Stomach (tissue), 8 donors: ENCODE measurements at regions not wholly inside any gene's neighbourhood (a gene's known extent, or its start where the extent isn't known, plus 50 kb on each side); places are given as distances from the start of the nearest gene placed in this dataset.

Experiments
- DNase-seq, 2 donors: peaks; one replicate each; pipeline versions ENCODE4 v3.0.0 to v3.0.0-alpha.2; 2013 to 2019
- H3K27ac ChIP-seq, 5 donors: fragments of 200-600 bp in 4 of 5; sonication (generic) in 4 of 5; one replicate each; pipeline ENCODE4 v1.5.1; 2013 to 2019; ENCODE audit warnings: mild to moderate bottlenecking in 1 of 5, moderate library complexity in 1 of 5
- H3K27me3 ChIP-seq, 3 donors: fragments of 200-600 bp; sonication (generic); one replicate each; pipeline ENCODE4 v1.5.1; 2017 to 2019; ENCODE audit warnings: mixed run types in 1 of 3
- H3K36me3 ChIP-seq, 4 donors: fragments of 200-600 bp; sonication (generic); 1 replicate in 3 of 4; 2 replicates in 1 of 4; pipeline ENCODE4 v1.5.1; 2016 to 2019
- H3K4me1 ChIP-seq, 4 donors: fragments of 200-600 bp; sonication (generic); one replicate each; pipeline ENCODE4 v1.5.1; 2016 to 2019
- H3K4me3 ChIP-seq, 4 donors: fragments of 200-600 bp; sonication (generic) in 3 of 4; one replicate each; pipeline ENCODE4 v1.5.1; 2016 to 2019; ENCODE audit warnings: mild to moderate bottlenecking in 1 of 4
- H3K9me3 ChIP-seq, 4 donors: fragments of 200-600 bp; sonication (generic); one replicate each; pipeline ENCODE4 v1.5.1; 2016 to 2019
- EP300 ChIP-seq: sonication (generic); formaldehyde crosslinking; IDR thresholded peaks from one replicate; pipeline ENCODE4 v1.6.1; 2017; ENCODE audit warnings: antibody characterized with exemption
- POLR2A ChIP-seq, 4 donors: fragments of 450-650 bp; IDR thresholded peaks; one replicate each; pipeline ENCODE4 v1.6.1; 2016; ENCODE audit warnings: antibody characterized with exemption in 4 of 4, control low read depth in 2 of 4, mild to moderate bottlenecking in 1 of 4, moderate library complexity in 1 of 4
- POLR2AphosphoS5 ChIP-seq, 3 donors: sonication (generic); formaldehyde crosslinking; IDR thresholded peaks; one replicate each; pipeline ENCODE4 v1.6.1; 2016; ENCODE audit warnings: antibody characterized with exemption in 3 of 3
- WGBS, 5 donors: extraction: QIAGEN DNeasy Blood & Tissue Kit in 3 of 5; methylation state at CpG; one replicate each; pipeline versions ENCODE4 v1.1.5 to v1.1.7; 2013 to 2018; 5-methylcytosine and 5-hydroxymethylcytosine counted together
- intact Hi-C: fragments of 100-400 bp; cut with DNase I; formaldehyde crosslinking; loops from one replicate; pipeline ENCODE4 v1.15.1; 2023; ENCODE audit warnings: low total_unique reads
- TF ChIP-seq, protein P1 (sequence below), 7 experiments: fragments of 450-650 bp in 4 of 7; fragments of 200-600 bp in 3 of 7; sonication (generic) in 3 of 7; IDR thresholded peaks; one replicate each; pipeline ENCODE4 v1.5.1; 2016 to 2019; ENCODE audit warnings: antibody characterized with exemption in 7 of 7, control low read depth in 2 of 7, mild to moderate bottlenecking in 1 of 7
- donor health status: healthy with polysubstance abuse.
- donor health status: Bipolar disorder and iron deficiency.
- donor health status: healthy.

- WGBS, 5 donors = 48 to 71% (median 64%) methylated on average over 4 of the region's 4 CpGs
These were observed 284.1 kb downstream of the SOX9 start for GRCh38 chr17:72404872-72405271.

GRCh38 chr17:72405662-72406230 is 284.9 kb downstream of the SOX9 start:
- H3K27ac ChIP-seq = peak overlapping the region in 1 of 5 donors; percentile 75

More at GRCh38 chr17:72404872-72405271, 284.1 kb downstream of the SOX9 start:
- H3K36me3 ChIP-seq = peaks cover 0 to 4% (median 0%) of the 10 kb centered on the region in 4 donors
- H3K4me1 ChIP-seq = peaks cover 12 to 43% (median 32%) of the 10 kb centered on the region in 4 donors
- no peak overlapping the region for H3K4me3 ChIP-seq
- intact Hi-C loops = no loop called here
- no peak overlapping the region for H3K27ac ChIP-seq
- DNase-seq = no peak
- H3K27me3 ChIP-seq = no peaks in the 10 kb centered on the region
- no peaks in the 10 kb centered on the region for H3K9me3 ChIP-seq
- TF ChIP-seq POLR2AphosphoS5 (IDR thresholded peaks at IDR 0.05) (no peak), EP300 (no peak), POLR2A (IDR thresholded peaks at IDR 0.05) (no peak)
- TF ChIP-seq, protein P1, sequence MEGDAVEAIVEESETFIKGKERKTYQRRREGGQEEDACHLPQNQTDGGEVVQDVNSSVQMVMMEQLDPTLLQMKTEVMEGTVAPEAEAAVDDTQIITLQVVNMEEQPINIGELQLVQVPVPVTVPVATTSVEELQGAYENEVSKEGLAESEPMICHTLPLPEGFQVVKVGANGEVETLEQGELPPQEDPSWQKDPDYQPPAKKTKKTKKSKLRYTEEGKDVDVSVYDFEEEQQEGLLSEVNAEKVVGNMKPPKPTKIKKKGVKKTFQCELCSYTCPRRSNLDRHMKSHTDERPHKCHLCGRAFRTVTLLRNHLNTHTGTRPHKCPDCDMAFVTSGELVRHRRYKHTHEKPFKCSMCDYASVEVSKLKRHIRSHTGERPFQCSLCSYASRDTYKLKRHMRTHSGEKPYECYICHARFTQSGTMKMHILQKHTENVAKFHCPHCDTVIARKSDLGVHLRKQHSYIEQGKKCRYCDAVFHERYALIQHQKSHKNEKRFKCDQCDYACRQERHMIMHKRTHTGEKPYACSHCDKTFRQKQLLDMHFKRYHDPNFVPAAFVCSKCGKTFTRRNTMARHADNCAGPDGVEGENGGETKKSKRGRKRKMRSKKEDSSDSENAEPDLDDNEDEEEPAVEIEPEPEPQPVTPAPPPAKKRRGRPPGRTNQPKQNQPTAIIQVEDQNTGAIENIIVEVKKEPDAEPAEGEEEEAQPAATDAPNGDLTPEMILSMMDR (IDR thresholded peaks at IDR 0.05) = no peak

DNA sequence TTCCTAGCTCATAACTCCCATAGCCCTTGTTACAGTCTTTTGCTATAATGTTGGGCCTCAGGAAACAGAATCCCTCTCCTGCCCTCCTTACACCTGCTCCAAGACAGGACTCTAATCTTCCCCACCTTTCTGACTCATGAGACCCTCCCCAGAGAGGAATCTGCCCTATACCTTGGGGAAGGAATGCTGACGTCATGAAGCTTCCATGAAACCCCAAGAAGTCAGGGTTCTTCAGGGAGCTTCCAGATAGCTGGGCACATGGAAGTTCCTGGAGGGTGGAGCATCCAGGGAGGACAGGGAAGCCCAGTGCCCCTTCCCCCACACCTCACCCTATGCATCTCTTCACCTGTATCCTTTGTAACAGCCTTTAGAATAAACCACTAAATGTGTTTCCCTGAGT is 285.7 kb downstream of the SOX9 start:
- Histone ChIP-seq H3K4me1 (peaks cover 12 to 36% (median 26%) of the 10 kb centered on the region in 4 donors), H3K9me3 (no peaks in the 10 kb centered on the region), H3K27ac (peak overlapping the region; percentile 43 to 75 (median 70)), H3K4me3 (no peak overlapping the region), H3K27me3 (no peaks in the 10 kb centered on the region), H3K36me3 (peaks cover 0 to 4% (median 0%) of the 10 kb centered on the region in 4 donors)
- TF ChIP-seq POLR2A (IDR thresholded peaks at IDR 0.05) (no peak), POLR2AphosphoS5 (IDR thresholded peaks at IDR 0.05) (no peak), EP300 (no peak)
- TF ChIP-seq, protein P1 (IDR thresholded peaks at IDR 0.05) = no peak
- intact Hi-C loops = no loop called here
- DNase-seq = no peak
- WGBS, 5 donors = 80 to 100% (median 88%) methylated on average over 1 of the region's 1 CpG

More at GRCh38 chr17:72405662-72406230, 284.9 kb downstream of the SOX9 start:
- TF ChIP-seq POLR2AphosphoS5 (IDR thresholded peaks at IDR 0.05) (no peak), EP300 (no peak), POLR2A (IDR thresholded peaks at IDR 0.05) (no peak)
- TF ChIP-seq, protein P1 (IDR thresholded peaks at IDR 0.05) = no peak
- Histone ChIP-seq H3K9me3 (no peaks in the 10 kb centered on the region), H3K36me3 (peaks cover 0 to 4% (median 0%) of the 10 kb centered on the region in 4 donors), H3K4me1 (peaks cover 12 to 41% (median 28%) of the 10 kb centered on the region in 4 donors), H3K4me3 (no peak overlapping the region), H3K27me3 (no peaks in the 10 kb centered on the region)
- 85 to 94% (median 87%) methylated on average over 6 of the region's 6 CpGs for WGBS, 5 donors
- intact Hi-C loops = no loop called here
- DNase-seq = no peak

DNA sequence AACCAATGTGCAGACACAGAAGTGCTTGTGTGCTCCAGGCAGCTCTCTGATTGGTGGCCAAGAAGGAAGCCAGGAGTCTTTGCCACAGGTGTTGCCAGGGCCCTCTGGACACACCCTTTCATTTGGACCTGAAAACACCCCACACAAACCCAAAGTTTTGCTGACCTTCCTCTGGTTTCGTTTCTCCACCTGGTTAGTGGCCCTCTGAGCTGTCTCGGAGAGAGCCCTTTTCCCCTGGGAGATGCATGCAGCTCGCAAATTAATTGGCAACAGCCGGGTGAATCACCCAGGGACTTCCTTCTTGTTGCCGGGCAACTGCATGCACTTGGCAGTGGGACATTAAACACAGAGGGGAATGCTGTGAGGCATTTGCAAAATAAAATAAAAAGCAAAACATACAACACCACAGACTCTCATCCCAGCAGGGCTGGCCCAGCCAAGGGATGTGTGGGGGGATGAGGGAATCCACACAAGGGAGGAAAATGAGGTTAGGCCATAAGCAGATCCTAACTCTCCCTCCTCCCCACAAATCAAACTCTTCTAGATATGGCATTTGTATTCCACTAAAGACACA is 286.6 kb downstream of the SOX9 start:
- intact Hi-C loops = no loop called here
- Histone ChIP-seq H3K27ac (peak overlapping the region; percentile 43 to 75 (median 70)), H3K4me1 (peaks cover 12 to 37% (median 33%) of the 10 kb centered on the region in 4 donors), H3K27me3 (no peaks in the 10 kb centered on the region), H3K36me3 (peaks cover 0 to 4% (median 0%) of the 10 kb centered on the region in 4 donors), H3K9me3 (no peaks in the 10 kb centered on the region), H3K4me3 (no peak overlapping the region)
- WGBS, 5 donors = 5 to 14% (median 11%) methylated on average over 5 of the region's 5 CpGs
- DNase-seq = peak; percentile 81 to 92
- TF ChIP-seq POLR2AphosphoS5 (IDR thresholded peaks at IDR 0.05) (peak in 2 of 3 donors; percentile 42 to 79), EP300 (no peak)

GRCh38 chr17:72407931-72408330 is 287.1 kb downstream of the SOX9 start:
- peaks cover 12 to 41% (median 36%) of the 10 kb centered on the region in 4 donors for H3K4me1 ChIP-seq
- 73 to 83% (median 77%) methylated on average over 4 of the region's 4 CpGs for WGBS, 5 donors
- H3K27me3 ChIP-seq = no peaks in the 10 kb centered on the region
- DNase-seq = no peak
- TF ChIP-seq POLR2A (IDR thresholded peaks at IDR 0.05) (no peak), EP300 (no peak), POLR2AphosphoS5 (IDR thresholded peaks at IDR 0.05) (no peak)
- TF ChIP-seq, protein P1 (IDR thresholded peaks at IDR 0.05) = no peak
- H3K27ac ChIP-seq = peak overlapping the region; percentile 48 to 75 (median 70)
- peaks cover 0 to 1% (median 0%) of the 10 kb centered on the region in 4 donors for H3K36me3 ChIP-seq
- no peak overlapping the region for H3K4me3 ChIP-seq
- H3K9me3 ChIP-seq = no peaks in the 10 kb centered on the region
- intact Hi-C loops = no loop called here
